NOMO-1 (cell line): ENCODE measurements at regions not wholly inside any gene's neighbourhood (a gene's known extent, or its start where the extent isn't known, plus 50 kb on each side); places are given as distances from the start of the nearest gene placed in this dataset.

Experiments used
- DNase-seq, 2 experiments: peaks; one replicate each; lab custom pipeline; 2025; ENCODE audit not compliant: unreplicated experiment in 2 of 2; lab: John Stamatoyannopoulos, UW

GRCh38 chr12:46131732-46132469 is 136.9 kb downstream of the SLC38A1 start:
- no peak for DNase-seq

- DNase-seq = no peak
Measured at GRCh38 chr12:46127656-46128055, 137.3 kb upstream of the SCAF11 start.

- no peak for DNase-seq
Measured at GRCh38 chr12:46126050-46126727, 135.8 kb upstream of the SCAF11 start.

GRCh38 chr12:46124848-46125619 is 134.7 kb upstream of the SCAF11 start:
- DNase-seq = peak; percentile 36 to 62

- DNase-seq = no peak
Measured at GRCh38 chr12:46124132-46124847, 133.9 kb upstream of the SCAF11 start.

- no peak for DNase-seq
Measured at GRCh38 chr12:46112364-46112763, 122.0 kb upstream of the SCAF11 start.

- no peak for DNase-seq
Measured at GRCh38 chr12:46111715-46112114, 121.3 kb upstream of the SCAF11 start.

- DNase-seq = no peak
Measured at GRCh38 chr12:46110928-46111699, 120.7 kb upstream of the SCAF11 start.

- DNase-seq = no peak
Measured at GRCh38 chr12:46110223-46110611, 119.8 kb upstream of the SCAF11 start.

- no peak for DNase-seq
Measured at GRCh38 chr12:46109343-46110222, 119.2 kb upstream of the SCAF11 start.

- DNase-seq = peak in 1 of 2 experiments; percentile 41
Measured at GRCh38 chr12:46108721-46109120, 118.3 kb upstream of the SCAF11 start.

- no peak for DNase-seq
Measured at GRCh38 chr12:46107591-46107990, 117.2 kb upstream of the SCAF11 start.

GRCh38 chr12:46105735-46106134 is 115.4 kb upstream of the SCAF11 start:
- DNase-seq = no peak

GRCh38 chr12:46103559-46104383 is 113.4 kb upstream of the SCAF11 start:
- DNase-seq = no peak

GRCh38 chr12:46101485-46101869 is 111.1 kb upstream of the SCAF11 start:
- DNase-seq = no peak

- no peak for DNase-seq
Measured at GRCh38 chr12:46100551-46101484, 110.4 kb upstream of the SCAF11 start.

GRCh38 chr12:46089414-46090162 is 99.2 kb upstream of the SCAF11 start:
- DNase-seq = no peak
